Duodenal mucosa (tissue), 2 donors: ENCODE measurements at regions not wholly inside any gene's neighbourhood (a gene's known extent, or its start where the extent isn't known, plus 50 kb on each side); places are given as distances from the start of the nearest gene placed in this dataset.

Experiments
- H3K27ac ChIP-seq: one replicate; pipeline ENCODE4 v1.7.0; 2013; ENCODE audit warnings: low read depth, low read length
- H3K27me3 ChIP-seq, 2 donors: one replicate each; pipeline ENCODE4 v1.7.0; 2013; ENCODE audit warnings: low read length in 2 of 2, control low read depth in 1 of 2; ENCODE audit not compliant: insufficient read depth in 2 of 2, control insufficient read depth in 1 of 2
- H3K36me3 ChIP-seq, 2 donors: one replicate each; pipeline ENCODE4 v1.7.0; 2013; ENCODE audit warnings: low read length in 2 of 2, control low read depth in 1 of 2; ENCODE audit not compliant: insufficient read depth in 2 of 2, control insufficient read depth in 1 of 2
- H3K4me1 ChIP-seq, 2 donors: one replicate each; pipeline ENCODE4 v1.7.0; 2013; ENCODE audit warnings: low read length in 2 of 2, control low read depth in 1 of 2; ENCODE audit not compliant: insufficient read depth in 2 of 2, control insufficient read depth in 1 of 2
- H3K4me3 ChIP-seq, 2 donors: one replicate each; pipeline ENCODE4 v1.7.0; 2013; ENCODE audit warnings: low read length in 2 of 2, low read depth in 1 of 2
- H3K9ac ChIP-seq, 2 donors: one replicate each; pipeline ENCODE4 v1.7.0; 2013; ENCODE audit warnings: low read length in 2 of 2, low read depth in 1 of 2
- H3K9me3 ChIP-seq, 2 donors: one replicate each; pipeline ENCODE4 v1.7.0; 2013; ENCODE audit warnings: low read length in 2 of 2, control low read depth in 1 of 2; ENCODE audit not compliant: control insufficient read depth in 1 of 2

DNA sequence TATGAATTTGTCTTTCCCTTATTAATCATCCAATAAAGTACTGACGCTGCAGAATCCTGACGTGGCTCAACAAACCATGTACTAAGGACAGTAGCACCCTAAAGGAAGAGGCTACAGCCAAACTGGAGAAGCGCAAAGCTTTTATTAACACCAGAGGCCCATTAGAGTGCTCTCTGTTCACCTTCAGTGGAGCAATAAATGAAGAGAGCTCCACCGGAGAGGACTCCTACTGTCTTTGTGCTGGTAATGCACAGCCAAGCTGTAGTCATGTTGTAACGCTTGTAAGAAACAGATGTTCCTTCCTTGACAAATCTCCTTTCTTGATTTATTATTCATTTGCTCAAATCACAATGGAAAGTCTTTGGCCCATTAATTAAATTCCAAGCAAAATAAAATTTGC, 220.7 kb upstream of the RRP15 start:
- H3K9ac ChIP-seq = no peak overlapping the region
- H3K4me3 ChIP-seq = no peak overlapping the region
- H3K9me3 ChIP-seq = no peaks in the 10 kb centered on the region
- no peaks in the 10 kb centered on the region for H3K36me3 ChIP-seq
- no peaks in the 10 kb centered on the region for H3K27me3 ChIP-seq
- H3K4me1 ChIP-seq = no peaks in the 10 kb centered on the region
- no peak overlapping the region for H3K27ac ChIP-seq

GRCh38 chr1:218066332-218066731, 218.8 kb upstream of the RRP15 start:
- no peak overlapping the region for H3K27ac ChIP-seq
- H3K4me3 ChIP-seq = no peak overlapping the region
- H3K9me3 ChIP-seq = no peaks in the 10 kb centered on the region
- no peaks in the 10 kb centered on the region for H3K36me3 ChIP-seq
- no peaks in the 10 kb centered on the region for H3K4me1 ChIP-seq
- H3K9ac ChIP-seq = no peak overlapping the region
- no peaks in the 10 kb centered on the region for H3K27me3 ChIP-seq

DNA sequence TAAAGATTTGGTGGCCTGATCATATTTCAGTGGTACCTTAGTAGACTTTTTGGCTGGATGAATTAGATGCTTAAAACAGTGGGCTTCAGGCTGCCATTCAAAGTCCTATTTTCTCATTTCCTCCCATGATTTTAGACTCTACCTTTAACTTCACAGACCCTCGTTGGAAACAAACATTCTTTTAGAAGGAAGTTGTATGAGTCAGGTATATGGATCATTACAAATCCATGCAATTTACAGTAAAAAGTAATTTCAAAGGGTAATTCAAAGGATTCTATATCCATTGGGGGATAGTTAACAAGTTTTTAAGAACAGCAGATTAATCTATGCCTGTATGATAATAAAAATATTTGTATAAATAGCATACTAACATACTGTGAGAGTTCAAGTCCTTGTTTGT, 216.9 kb upstream of the RRP15 start:
- Histone ChIP-seq H3K27ac (no peak overlapping the region), H3K36me3 (no peaks in the 10 kb centered on the region), H3K27me3 (no peaks in the 10 kb centered on the region), H3K9ac (no peak overlapping the region), H3K4me3 (no peak overlapping the region), H3K9me3 (no peaks in the 10 kb centered on the region), H3K4me1 (no peaks in the 10 kb centered on the region)

GRCh38 chr1:218069180-218069579, 215.9 kb upstream of the RRP15 start:
- Histone ChIP-seq H3K9ac (no peak overlapping the region), H3K27me3 (no peaks in the 10 kb centered on the region), H3K9me3 (no peaks in the 10 kb centered on the region), H3K27ac (no peak overlapping the region), H3K4me1 (no peaks in the 10 kb centered on the region), H3K36me3 (no peaks in the 10 kb centered on the region), H3K4me3 (no peak overlapping the region)

GRCh38 chr1:218073062-218073461, 212.0 kb upstream of the RRP15 start:
- Histone ChIP-seq H3K4me1 (no peaks in the 10 kb centered on the region), H3K4me3 (no peak overlapping the region), H3K27ac (no peak overlapping the region), H3K27me3 (no peaks in the 10 kb centered on the region), H3K9ac (no peak overlapping the region), H3K9me3 (no peaks in the 10 kb centered on the region), H3K36me3 (no peaks in the 10 kb centered on the region)

DNA sequence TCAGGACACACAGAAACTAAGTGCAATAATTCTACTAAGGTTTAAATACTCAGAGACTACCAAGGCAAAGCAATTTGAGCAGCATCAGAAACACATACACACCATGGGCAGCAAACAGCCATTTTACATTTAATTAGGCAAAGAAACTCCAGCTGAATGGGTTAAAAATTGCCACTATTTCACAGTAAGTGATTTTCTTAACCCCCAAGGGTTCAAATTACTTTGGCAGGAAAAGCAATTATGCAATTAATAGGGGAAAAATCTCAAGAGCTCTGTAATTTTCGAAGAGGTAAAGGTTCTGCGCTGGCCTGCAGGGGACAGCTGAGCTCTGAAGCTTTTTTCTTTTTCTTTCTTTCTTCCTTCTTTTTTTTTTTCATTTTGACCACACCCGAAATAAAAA, 206.2 kb upstream of the RRP15 start:
- Histone ChIP-seq H3K4me1 (no peaks in the 10 kb centered on the region), H3K27me3 (no peaks in the 10 kb centered on the region), H3K27ac (no peak overlapping the region), H3K9me3 (no peaks in the 10 kb centered on the region), H3K36me3 (no peaks in the 10 kb centered on the region), H3K9ac (no peak overlapping the region), H3K4me3 (no peak overlapping the region)

DNA sequence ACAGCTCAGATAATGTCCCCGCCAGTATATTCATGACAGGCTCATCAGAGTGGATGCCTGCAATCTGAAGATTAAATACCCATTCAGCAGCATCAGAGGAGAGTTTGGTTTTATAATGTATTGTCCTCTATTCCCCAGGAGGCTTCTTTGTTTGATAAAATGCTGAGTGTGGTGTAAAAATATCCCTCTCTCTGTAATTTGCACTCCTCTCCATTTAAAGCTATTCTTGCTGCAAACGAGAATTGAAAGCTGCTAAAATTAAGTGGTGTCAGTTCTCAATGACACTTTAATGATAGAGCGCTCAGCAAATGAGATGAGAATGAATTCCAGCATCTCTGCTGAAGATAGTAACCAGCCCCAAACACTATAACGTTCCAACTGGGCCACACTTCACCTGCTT, 205.7 kb upstream of the RRP15 start:
- H3K9ac ChIP-seq = no peak overlapping the region
- H3K4me1 ChIP-seq = no peaks in the 10 kb centered on the region

DNA sequence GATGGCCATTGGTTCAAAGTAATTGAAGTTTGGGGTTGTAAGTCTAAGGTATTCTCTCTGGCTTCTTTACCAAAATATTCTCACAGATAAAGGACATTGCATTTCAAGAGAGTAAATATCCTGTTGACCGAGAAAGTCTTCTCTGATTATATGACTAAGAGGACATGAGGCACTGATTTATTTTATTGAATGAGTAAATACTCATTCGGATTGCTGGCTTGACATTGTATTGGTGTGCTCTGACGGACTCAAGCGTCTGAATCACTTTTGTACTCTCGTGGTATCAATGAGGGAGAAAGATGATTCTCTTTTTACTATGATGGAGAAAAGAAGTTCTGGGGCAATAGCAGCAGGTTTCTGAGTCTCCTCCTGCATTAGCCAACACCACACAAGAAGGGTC, 205.3 kb upstream of the RRP15 start:
- no peaks in the 10 kb centered on the region for H3K9me3 ChIP-seq
- no peaks in the 10 kb centered on the region for H3K4me1 ChIP-seq
- no peak overlapping the region for H3K4me3 ChIP-seq
- no peaks in the 10 kb centered on the region for H3K36me3 ChIP-seq
- no peak overlapping the region for H3K9ac ChIP-seq
- H3K27ac ChIP-seq = no peak overlapping the region
- H3K27me3 ChIP-seq = no peaks in the 10 kb centered on the region

More for the DNA sequence above, 205.7 kb upstream of the RRP15 start:
- no peak overlapping the region for H3K4me3 ChIP-seq
- no peaks in the 10 kb centered on the region for H3K36me3 ChIP-seq
- H3K27ac ChIP-seq = no peak overlapping the region
- no peaks in the 10 kb centered on the region for H3K9me3 ChIP-seq
- H3K27me3 ChIP-seq = no peaks in the 10 kb centered on the region

GRCh38 chr1:218080863-218081262, 204.2 kb upstream of the RRP15 start:
- Histone ChIP-seq H3K36me3 (no peaks in the 10 kb centered on the region), H3K27ac (no peak overlapping the region), H3K4me1 (no peaks in the 10 kb centered on the region), H3K9me3 (no peaks in the 10 kb centered on the region), H3K27me3 (no peaks in the 10 kb centered on the region), H3K9ac (no peak overlapping the region), H3K4me3 (no peak overlapping the region)

DNA sequence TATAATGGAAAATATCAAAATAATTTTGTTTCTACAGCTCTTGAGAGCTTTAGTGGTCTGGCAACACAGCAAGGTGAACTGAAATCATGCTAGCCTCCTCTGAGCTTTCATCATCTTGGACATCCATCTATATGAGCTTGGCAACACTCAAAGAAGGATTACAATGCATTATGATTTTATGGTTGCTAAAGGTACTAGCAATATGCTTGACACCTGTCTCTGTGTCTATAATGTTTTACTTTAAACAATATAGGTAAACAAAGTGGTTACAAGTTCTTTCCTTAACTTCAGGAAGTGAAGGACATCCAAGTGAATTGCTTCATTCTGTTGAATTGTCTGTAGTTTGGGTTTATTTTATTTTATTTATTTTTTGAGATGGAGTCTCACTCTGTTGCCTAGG, 203.7 kb upstream of the RRP15 start:
- H3K36me3 ChIP-seq = no peaks in the 10 kb centered on the region
- H3K4me1 ChIP-seq = no peaks in the 10 kb centered on the region
- H3K27me3 ChIP-seq = no peaks in the 10 kb centered on the region
- H3K9ac ChIP-seq = no peak overlapping the region
- no peak overlapping the region for H3K27ac ChIP-seq
- no peaks in the 10 kb centered on the region for H3K9me3 ChIP-seq
- H3K4me3 ChIP-seq = no peak overlapping the region

DNA sequence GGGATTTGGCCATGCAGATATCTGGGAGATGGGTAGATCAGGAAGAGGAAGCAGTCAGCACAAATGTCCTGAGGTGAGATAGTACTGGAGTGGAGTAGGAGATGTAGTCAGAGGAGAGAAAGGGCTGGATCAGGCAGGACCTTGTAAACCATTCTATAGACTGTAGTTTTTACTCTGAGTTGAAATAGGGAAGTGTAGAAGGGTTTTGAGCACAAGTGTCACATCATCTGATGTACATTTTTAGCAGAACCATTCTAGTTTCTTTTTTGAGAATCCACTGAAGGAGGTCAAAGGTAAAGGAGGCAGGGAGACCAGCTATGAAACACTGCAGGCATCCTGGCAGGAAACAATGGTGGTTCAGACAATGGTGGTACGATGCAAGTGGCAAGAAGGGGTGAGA, 194.6 kb upstream of the RRP15 start:
- H3K9me3 ChIP-seq = no peaks in the 10 kb centered on the region
- no peaks in the 10 kb centered on the region for H3K27me3 ChIP-seq
- H3K27ac ChIP-seq = no peak overlapping the region
- H3K9ac ChIP-seq = no peak overlapping the region
- H3K4me1 ChIP-seq = no peaks in the 10 kb centered on the region
- H3K36me3 ChIP-seq = no peaks in the 10 kb centered on the region
- H3K4me3 ChIP-seq = no peak overlapping the region
